Activated naive CD4-positive, alpha-beta T cell treated with anti-CD3 and anti-CD28 coated beads for 36 hours (primary cell): ENCODE measurements at regions not wholly inside any gene's neighbourhood (a gene's known extent, or its start where the extent isn't known, plus 50 kb on each side); places are given as distances from the start of the nearest gene placed in this dataset.
"Not testable (repeated sequence)": the region's sequence is repeated elsewhere in the genome, so short reads cannot be mapped to it uniquely, and the experiment has no call there.

Experiments
- CTCF ChIA-PET: fragments of 350-600 bp; sonication (Branson Sonifier 250); formaldehyde crosslinking; loops from one replicate; lab custom pipeline; 2021; ENCODE audit warnings: antibody characterized with exemption; lab: Charles Lee
- DNase-seq: peaks from one replicate; pipeline ENCODE4 v3.0.0-alpha.2; 2020
- H3K27ac Mint-ChIP-seq: one replicate; pipeline ENCODE4 v1.8.0; 2021; ENCODE audit warnings: mild to moderate bottlenecking, mixed read lengths
- H3K27me3 Mint-ChIP-seq: one replicate; pipeline ENCODE4 v1.8.0; 2021; ENCODE audit warnings: low read depth, mixed read lengths
- H3K36me3 Mint-ChIP-seq: one replicate; pipeline ENCODE4 v1.8.0; 2021; ENCODE audit warnings: low read depth, mixed read lengths
- H3K4me1 Mint-ChIP-seq: one replicate; pipeline ENCODE4 v1.8.0; 2021; ENCODE audit warnings: low read depth, mixed read lengths
- H3K4me3 Mint-ChIP-seq: one replicate; pipeline ENCODE4 v1.8.0; 2021; ENCODE audit warnings: mild to moderate bottlenecking, moderate library complexity, mixed read lengths
- H3K9me3 Mint-ChIP-seq: one replicate; pipeline ENCODE4 v1.8.0; 2021; ENCODE audit warnings: mixed read lengths
- intact Hi-C: fragments of 100-400 bp; cut with micrococcal nuclease; formaldehyde crosslinking; loops from one replicate; pipeline ENCODE4 v1.15.1; 2023

DNA sequence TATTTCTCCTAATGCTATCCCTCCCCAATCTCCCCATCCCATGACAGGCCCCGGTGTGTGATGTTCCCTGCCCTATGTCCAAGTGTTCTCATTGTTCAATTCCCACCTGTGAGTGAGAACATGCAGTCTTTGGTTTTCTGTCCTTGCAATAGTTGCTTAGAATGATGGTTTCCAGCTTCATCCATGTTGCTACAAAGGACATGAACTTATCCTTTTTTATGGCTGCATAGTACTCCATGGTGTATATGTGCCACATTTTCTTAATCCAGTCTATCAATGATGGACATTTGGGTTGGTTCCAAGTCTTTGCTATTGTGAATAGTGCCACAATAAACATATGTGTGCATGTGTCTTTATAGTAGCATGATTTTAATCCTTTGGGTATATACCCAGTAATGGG is 51.3 kb upstream of the RIOK2 start:
- H3K27me3 Mint-ChIP-seq, H3K27ac Mint-ChIP-seq, H3K4me1 Mint-ChIP-seq, H3K36me3 Mint-ChIP-seq, CTCF ChIA-PET, DNase-seq, H3K4me3 Mint-ChIP-seq, H3K9me3 Mint-ChIP-seq: not testable (repeated sequence)
- intact Hi-C loops, result loop anchor here (5.0 kb wide), 1 partner anchor 1828 kb away; no protein-coding TSS in a partner anchor

DNA sequence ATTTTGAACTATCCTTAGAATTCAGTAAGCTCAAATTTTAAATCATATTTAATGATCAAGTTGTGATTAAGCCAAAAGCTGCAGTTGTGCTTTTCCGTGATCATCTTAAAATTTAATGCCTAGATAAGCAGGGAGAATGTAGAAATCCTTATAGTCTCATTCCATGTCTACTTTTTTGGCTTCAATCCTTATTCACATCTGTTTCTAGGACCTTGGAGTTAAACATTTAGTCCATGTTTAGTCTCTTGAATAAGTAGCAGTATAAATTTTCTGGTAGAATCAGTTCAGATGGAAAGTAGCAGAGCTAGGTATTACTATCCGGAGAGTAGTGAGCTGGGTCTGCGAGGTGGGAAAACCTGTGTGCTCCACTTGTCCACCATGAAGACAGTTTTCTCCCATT is 59.3 kb upstream of the RIOK2 start:
- Mint-ChIP-seq H3K36me3 (no peaks in the 10 kb centered on the region), H3K4me1 (no peaks in the 10 kb centered on the region), H3K9me3 (no peaks in the 10 kb centered on the region)

DNA sequence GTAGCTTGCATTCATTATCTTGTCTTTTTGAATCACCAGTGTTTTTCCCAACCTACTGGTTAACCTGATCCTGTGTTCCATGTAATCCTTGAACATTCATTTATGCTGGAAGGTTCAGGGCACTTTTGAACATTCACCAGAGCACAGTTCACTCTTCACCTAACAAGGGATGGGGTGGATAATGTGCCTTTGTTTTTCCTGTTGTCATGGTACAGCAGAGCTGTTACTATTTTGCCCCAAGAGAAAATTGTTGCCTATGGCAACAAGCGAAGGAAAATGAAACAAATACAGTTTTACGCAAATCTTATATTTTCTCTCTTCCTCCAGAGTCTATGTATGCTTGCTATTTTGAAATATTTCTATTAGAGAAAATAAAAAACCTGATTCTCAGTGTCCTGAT is 60.3 kb upstream of the RIOK2 start:
- Mint-ChIP-seq H3K27me3 (peaks cover 3% of the 10 kb centered on the region), H3K4me1 (no peaks in the 10 kb centered on the region), H3K4me3 (no peak overlapping the region), H3K36me3 (no peaks in the 10 kb centered on the region), H3K9me3 (no peaks in the 10 kb centered on the region), H3K27ac (no peak overlapping the region)
- CTCF ChIA-PET, result interaction anchor here (1.5 kb wide), 1 partner anchor 12 kb away, joined by 5 read pairs; no protein-coding TSS in a partner anchor
- intact Hi-C loops, result no loop called here
- no peak for DNase-seq

More for the DNA sequence above, 59.3 kb upstream of the RIOK2 start:
- no peak overlapping the region for H3K4me3 Mint-ChIP-seq
- intact Hi-C loops, result no loop called here
- no peak for DNase-seq
- no peaks in the 10 kb centered on the region for H3K27me3 Mint-ChIP-seq
- no peak overlapping the region for H3K27ac Mint-ChIP-seq
- CTCF ChIA-PET, result interaction anchor here (1.5 kb wide), 1 partner anchor 11 kb away, joined by 5 read pairs; no protein-coding TSS in a partner anchor

DNA sequence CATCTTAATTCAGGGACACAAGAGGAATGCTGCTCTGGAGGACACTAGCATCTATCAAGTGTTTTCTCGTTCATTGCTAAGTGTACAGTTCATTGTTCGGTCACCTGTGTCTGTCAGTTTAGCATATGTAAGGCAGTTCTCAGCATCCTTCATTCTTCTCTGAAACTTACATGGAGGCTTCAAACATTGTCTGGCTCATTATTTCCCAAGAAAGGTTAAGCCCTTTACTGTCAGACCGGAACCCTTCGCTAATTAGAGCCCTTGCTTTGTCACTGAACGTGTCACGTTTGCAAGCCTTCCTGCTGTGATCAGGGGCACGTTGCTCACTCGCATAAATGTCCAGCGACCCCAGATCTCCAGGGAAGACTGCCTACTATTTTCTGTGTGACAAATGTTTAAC is 62.3 kb upstream of the RIOK2 start:
- H3K4me1 Mint-ChIP-seq, result no peaks in the 10 kb centered on the region
- H3K9me3 Mint-ChIP-seq, result no peaks in the 10 kb centered on the region
- H3K27me3 Mint-ChIP-seq, result peaks cover 5% of the 10 kb centered on the region
- no peaks in the 10 kb centered on the region for H3K36me3 Mint-ChIP-seq
- intact Hi-C loops, result no loop called here
- H3K4me3 Mint-ChIP-seq, result no peak overlapping the region
- no peak for DNase-seq
- CTCF ChIA-PET, result no interaction called here
- H3K27ac Mint-ChIP-seq, result no peak overlapping the region

DNA sequence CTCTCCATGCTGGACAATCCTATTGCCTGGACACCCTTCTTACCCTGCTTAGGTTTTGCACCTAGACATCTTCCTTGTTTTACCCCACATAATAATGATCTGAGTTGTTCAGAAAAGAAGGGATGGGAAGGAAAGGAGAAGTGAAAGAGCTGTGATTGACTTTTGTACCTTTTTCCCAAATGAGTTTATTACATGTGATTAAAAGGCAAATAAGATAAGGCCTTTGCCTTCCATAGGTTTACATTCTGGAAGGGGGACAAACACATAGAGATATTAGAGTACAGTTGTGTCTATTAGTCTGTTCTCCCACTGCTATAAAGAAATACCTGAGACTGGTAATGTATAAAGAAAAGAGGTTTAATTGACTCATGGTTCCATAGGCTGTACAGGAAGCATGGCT is 67.1 kb upstream of the RIOK2 start:
- no peaks in the 10 kb centered on the region for H3K36me3 Mint-ChIP-seq
- no peak overlapping the region for H3K27ac Mint-ChIP-seq
- peaks cover 8% of the 10 kb centered on the region for H3K9me3 Mint-ChIP-seq
- peaks cover 5% of the 10 kb centered on the region for H3K27me3 Mint-ChIP-seq
- CTCF ChIA-PET, result no interaction called here
- H3K4me3 Mint-ChIP-seq, result no peak overlapping the region
- H3K4me1 Mint-ChIP-seq, result no peaks in the 10 kb centered on the region
- no peak for DNase-seq
- intact Hi-C loops, result no loop called here

DNA sequence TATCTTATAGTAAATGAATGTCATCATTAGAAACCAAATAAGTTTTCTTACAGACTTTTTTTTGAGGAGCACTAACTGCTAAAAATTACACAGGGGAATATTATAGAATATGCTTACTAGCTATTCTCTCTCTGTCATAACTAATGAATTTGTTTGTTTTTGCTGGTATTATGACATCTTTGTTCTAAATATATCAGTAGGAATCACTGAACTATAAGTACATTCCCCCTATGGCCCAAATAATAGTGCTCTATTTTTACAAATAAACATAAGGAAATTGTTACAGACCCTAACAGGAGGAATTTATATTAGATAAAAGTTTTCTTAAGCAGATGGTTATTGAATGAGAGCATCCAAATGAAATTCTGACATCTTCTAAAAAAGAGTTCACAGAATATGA is 83.0 kb upstream of the RIOK2 start:
- H3K27me3 Mint-ChIP-seq, result peaks cover 2% of the 10 kb centered on the region
- H3K4me3 Mint-ChIP-seq, result no peak overlapping the region
- CTCF ChIA-PET, result interaction anchor here (1.3 kb wide), 1 partner anchor 35 kb away, joined by 3 read pairs; no protein-coding TSS in a partner anchor
- intact Hi-C loops, result no loop called here
- H3K27ac Mint-ChIP-seq, result no peak overlapping the region
- H3K9me3 Mint-ChIP-seq, result peaks cover 5% of the 10 kb centered on the region
- H3K36me3 Mint-ChIP-seq, result no peaks in the 10 kb centered on the region
- H3K4me1 Mint-ChIP-seq, result no peaks in the 10 kb centered on the region
- no peak for DNase-seq

DNA sequence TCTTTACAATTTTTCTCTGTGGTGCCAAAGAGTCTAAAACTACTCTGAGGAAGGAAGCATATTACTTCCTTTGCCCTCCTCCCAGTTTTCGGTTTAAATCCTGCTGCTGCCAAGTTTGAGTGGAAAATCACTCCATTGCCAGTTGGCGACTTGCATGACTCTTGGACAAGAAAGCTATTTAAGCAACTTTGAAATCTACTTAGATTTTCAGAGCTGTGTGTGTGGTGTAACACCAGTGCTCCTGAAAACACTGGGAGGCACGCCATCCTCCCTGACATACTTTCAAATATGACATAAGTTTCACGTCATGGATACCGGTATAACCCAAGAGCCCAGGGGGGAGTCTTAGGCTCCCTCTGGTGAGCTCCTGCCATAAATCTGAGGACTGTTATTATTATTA is 83.5 kb upstream of the RIOK2 start:
- intact Hi-C loops, result no loop called here
- CTCF ChIA-PET, result interaction anchor here (0.6 to 1.3 kb wide), 2 partner anchors 36 to 325 kb away, joined by 3 read pairs; no protein-coding TSS in a partner anchor
- peaks cover 2% of the 10 kb centered on the region for H3K27me3 Mint-ChIP-seq
- no peaks in the 10 kb centered on the region for H3K36me3 Mint-ChIP-seq
- DNase-seq, result no peak
- no peaks in the 10 kb centered on the region for H3K4me1 Mint-ChIP-seq
- H3K27ac Mint-ChIP-seq, result no peak overlapping the region
- H3K9me3 Mint-ChIP-seq, result peaks cover 9% of the 10 kb centered on the region
- no peak overlapping the region for H3K4me3 Mint-ChIP-seq

DNA sequence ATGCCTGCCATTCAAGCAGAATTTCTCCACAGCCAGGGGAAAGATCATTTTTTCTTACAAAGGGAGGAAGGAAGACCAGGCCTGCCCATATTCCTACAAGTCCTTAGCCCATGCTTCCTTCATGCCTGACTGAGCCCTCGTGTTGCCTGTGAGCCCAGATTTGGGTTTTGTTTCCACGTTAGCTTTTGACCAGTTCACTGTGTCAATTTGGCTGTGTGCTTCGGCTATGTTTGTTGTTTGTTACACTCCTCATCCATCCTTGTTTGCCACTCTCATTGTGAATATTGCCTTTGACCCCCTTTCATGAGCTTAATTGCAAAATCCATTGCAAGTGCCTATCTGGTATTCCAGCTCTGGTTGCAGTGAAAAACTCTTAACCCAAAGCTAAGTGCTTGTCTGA is 84.7 kb upstream of the RIOK2 start:
- no peaks in the 10 kb centered on the region for H3K36me3 Mint-ChIP-seq
- intact Hi-C loops, result no loop called here
- H3K4me1 Mint-ChIP-seq, result no peaks in the 10 kb centered on the region
- H3K27ac Mint-ChIP-seq, result no peak overlapping the region
- no peak overlapping the region for H3K4me3 Mint-ChIP-seq
- peaks cover 15% of the 10 kb centered on the region for H3K9me3 Mint-ChIP-seq
- CTCF ChIA-PET, result no interaction called here
- peaks cover 6% of the 10 kb centered on the region for H3K27me3 Mint-ChIP-seq
- no peak for DNase-seq

DNA sequence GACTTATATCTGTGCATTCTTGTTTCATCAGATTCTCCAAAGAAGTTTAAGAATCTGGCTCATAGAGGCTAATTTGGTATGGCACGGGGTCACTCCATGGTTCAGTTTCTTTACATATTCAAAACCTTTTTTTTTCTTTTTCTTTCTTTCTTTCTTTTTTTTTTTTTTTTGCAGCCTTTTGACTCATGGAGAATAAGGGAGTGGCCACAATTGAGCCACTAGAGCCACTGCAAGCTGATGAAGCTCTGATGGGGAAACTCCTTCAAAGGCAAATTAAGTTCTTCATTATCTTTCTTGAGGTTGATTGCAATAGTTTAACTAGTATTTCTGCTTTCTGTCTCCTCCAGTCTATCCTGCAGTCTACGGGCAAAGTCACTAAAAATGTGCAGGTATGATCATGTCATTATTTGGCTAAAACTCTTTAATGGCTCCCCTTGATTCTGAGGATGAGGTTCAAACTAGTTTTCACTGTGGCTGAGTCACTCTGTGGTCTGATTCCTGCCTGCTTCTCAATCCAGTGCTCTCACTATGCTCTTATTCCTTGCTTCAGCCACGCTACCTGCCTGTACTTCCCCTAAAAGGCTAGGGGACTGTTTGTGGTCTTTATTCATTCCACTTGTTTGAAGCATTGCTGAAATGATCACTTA is 93.5 kb upstream of the RIOK2 start:
- Mint-ChIP-seq H3K9me3 (peaks cover 14% of the 10 kb centered on the region), H3K4me1 (no peaks in the 10 kb centered on the region), H3K4me3 (no peak overlapping the region), H3K36me3 (no peaks in the 10 kb centered on the region), H3K27ac (no peak overlapping the region), H3K27me3 (peaks cover 3% of the 10 kb centered on the region)
- intact Hi-C loops, result no loop called here
- DNase-seq, result no peak
- CTCF ChIA-PET, result no interaction called here

DNA sequence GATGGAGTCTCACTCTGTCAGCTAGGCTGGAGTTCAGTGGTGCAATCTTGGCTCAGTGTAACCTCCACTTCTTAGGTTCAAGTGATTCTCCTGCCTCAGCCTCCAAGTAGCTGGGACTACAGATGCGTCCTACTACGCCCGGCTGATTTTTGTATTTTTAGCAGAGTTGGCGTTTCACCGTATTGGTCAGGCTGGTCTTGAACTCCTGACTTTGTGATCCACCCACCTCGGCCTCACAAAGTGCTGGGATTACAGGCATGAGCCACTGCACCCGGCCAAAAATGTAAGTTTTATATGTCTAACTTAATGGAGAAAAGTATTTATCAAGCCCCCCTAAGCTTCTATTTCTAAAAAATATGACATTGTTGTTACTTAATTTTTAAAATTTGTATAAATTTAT is 98.2 kb upstream of the RIOK2 start:
- Mint-ChIP-seq H3K27ac (no peak overlapping the region), H3K9me3 (peaks cover 10% of the 10 kb centered on the region), H3K4me3 (no peak overlapping the region), H3K4me1 (no peaks in the 10 kb centered on the region), H3K27me3 (no peaks in the 10 kb centered on the region), H3K36me3 (no peaks in the 10 kb centered on the region)
- intact Hi-C loops, result no loop called here
- CTCF ChIA-PET, result interaction anchor here (0.6 kb wide), 1 partner anchor 15 kb away, joined by 3 read pairs; no protein-coding TSS in a partner anchor
- DNase-seq, result no peak

DNA sequence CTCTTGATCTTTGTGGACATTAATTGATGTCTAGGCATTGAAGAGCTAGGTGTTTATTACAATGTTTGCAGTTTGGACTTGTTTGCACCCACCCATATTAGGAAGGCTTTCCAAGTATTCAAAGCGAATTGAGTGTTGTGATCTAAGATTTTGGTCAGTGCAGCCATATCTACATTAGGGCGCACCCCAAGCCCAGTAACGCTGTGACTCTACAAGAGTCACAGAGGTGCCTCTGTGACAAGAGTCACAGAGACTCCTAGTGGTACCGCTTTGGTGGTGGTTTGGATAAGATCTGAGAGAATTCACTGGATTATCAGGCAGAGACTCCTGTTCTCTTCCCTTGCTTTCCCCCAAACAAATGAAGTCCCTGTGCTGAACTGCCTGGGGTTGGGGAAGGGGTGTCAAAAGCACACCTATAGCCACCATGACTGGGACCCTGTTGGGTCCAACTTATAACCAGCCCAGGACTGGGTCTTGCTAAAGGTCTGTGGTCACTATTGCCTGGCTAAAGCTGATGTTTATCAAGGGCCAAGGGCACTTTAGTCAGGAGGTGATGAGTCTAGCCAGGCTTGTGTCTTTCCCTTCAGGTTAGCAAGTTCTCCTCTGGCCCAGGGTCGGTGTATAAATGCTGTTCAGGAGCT is 114.1 kb upstream of the RIOK2 start:
- Mint-ChIP-seq H3K4me1 (no peaks in the 10 kb centered on the region), H3K27ac (no peak overlapping the region), H3K27me3 (no peaks in the 10 kb centered on the region), H3K36me3 (no peaks in the 10 kb centered on the region), H3K9me3 (peaks cover 3% of the 10 kb centered on the region), H3K4me3 (no peak overlapping the region)
- CTCF ChIA-PET, result interaction anchor here (0.7 to 0.9 kb wide), 2 partner anchors 16 to 66 kb away, joined by 3 to 5 read pairs; no protein-coding TSS in a partner anchor
- intact Hi-C loops, result loop anchor here (1.0 to 2.0 kb wide), 2 partner anchors 1474 to 1530 kb away; no protein-coding TSS in a partner anchor
- peak; percentile 36 for DNase-seq

DNA sequence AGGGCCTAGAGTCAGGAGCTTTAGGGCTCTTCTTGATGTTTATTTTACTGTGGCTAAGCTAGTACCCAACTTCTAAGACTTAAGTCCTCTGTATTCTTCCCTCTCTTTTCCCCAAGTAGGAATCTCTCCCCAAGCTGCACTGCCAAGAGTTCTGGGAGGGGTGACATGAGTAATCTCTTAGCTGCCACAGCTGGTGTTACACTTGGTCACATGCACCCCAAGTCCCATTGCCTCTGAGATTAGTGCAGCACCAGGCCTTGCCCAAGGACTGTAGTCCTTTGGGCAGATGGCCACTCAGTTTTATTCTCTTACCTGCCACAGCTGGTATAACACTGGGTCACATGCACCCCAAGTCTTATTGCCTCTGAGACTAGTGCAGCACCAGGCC is 114.7 kb upstream of the RIOK2 start:
- Mint-ChIP-seq H3K27me3 (no peaks in the 10 kb centered on the region), H3K4me1 (no peaks in the 10 kb centered on the region), H3K27ac (no peak overlapping the region), H3K36me3 (no peaks in the 10 kb centered on the region), H3K4me3 (no peak overlapping the region), H3K9me3 (peaks cover 3% of the 10 kb centered on the region)
- no peak for DNase-seq
- intact Hi-C loops, result loop anchor here (1.0 to 2.0 kb wide), 2 partner anchors 1473 to 1530 kb away; no protein-coding TSS in a partner anchor
- CTCF ChIA-PET, result no interaction called here

DNA sequence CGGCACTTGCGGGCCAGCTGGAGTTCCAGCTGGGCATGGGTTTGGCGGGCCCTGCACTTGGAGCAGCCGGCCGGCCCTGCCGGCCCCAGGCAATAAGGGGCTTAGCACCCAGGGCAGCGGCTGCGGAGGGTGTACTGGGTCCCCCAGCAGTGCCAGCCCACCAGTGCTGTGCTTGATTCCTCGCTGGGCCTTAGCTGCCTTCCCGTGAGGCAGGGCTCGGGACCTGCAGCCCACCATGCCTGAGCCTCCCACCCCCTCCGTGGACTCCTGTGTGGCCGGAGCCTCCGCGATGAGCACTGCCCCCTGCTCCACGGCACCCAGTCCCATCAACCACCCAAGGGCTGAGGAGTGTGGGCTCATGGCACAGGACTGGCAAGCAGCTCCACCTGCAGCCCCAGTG is 118.1 kb upstream of the RIOK2 start:
- H3K4me1 Mint-ChIP-seq, intact Hi-C loops, H3K9me3 Mint-ChIP-seq, H3K27ac Mint-ChIP-seq, H3K4me3 Mint-ChIP-seq, DNase-seq, H3K36me3 Mint-ChIP-seq, H3K27me3 Mint-ChIP-seq: not testable (repeated sequence)
- CTCF ChIA-PET, result interaction anchor here (0.5 kb wide), 1 partner anchor 117 kb away, joined by 3 read pairs; no protein-coding TSS in a partner anchor
